Activated CD8-positive, alpha-beta T cell treated with anti-CD3 and anti-CD28 coated beads for 36 hours (primary cell): ENCODE measurements at regions not wholly inside any gene's neighbourhood (a gene's known extent, or its start where the extent isn't known, plus 50 kb on each side); places are given as distances from the start of the nearest gene placed in this dataset.

Experiments used
- ATAC-seq: fragments of 200-7000 bp; cut with Tn5 transposase; one replicate; pipeline ENCODE4 v1.10.0; 2021; ENCODE audit warnings: mild to moderate bottlenecking, moderate library complexity
- CTCF ChIA-PET: fragments of 350-600 bp; sonication (Branson Sonifier 250); formaldehyde crosslinking; loops from one replicate; lab custom pipeline; 2021; ENCODE audit warnings: antibody characterized with exemption; lab: Charles Lee
- POLR2A ChIA-PET: fragments of 350-600 bp; sonication (Branson Sonifier 250); formaldehyde crosslinking; loops from one replicate; lab custom pipeline; 2021; ENCODE audit warnings: antibody characterized with exemption; lab: Charles Lee
- DNase-seq: peaks from one replicate; pipeline ENCODE4 v3.0.0-alpha.2; 2020
- H3K27ac Mint-ChIP-seq: one replicate; pipeline ENCODE4 v1.8.0; 2021; ENCODE audit warnings: mild to moderate bottlenecking, mixed read lengths
- H3K27me3 Mint-ChIP-seq: one replicate; pipeline ENCODE4 v1.8.0; 2021; ENCODE audit warnings: mixed read lengths
- H3K36me3 Mint-ChIP-seq: one replicate; pipeline ENCODE4 v1.8.0; 2021; ENCODE audit warnings: low read depth, mixed read lengths
- H3K4me1 Mint-ChIP-seq: one replicate; pipeline ENCODE4 v1.8.0; 2021; ENCODE audit warnings: low read depth, mixed read lengths
- H3K4me3 Mint-ChIP-seq: one replicate; pipeline ENCODE4 v1.8.0; 2021; ENCODE audit warnings: mild to moderate bottlenecking, moderate library complexity, mixed read lengths
- H3K9me3 Mint-ChIP-seq: one replicate; pipeline ENCODE4 v1.8.0; 2021; ENCODE audit warnings: mixed read lengths
- CTCF ChIP-seq: fragments of 200-600 bp; IDR thresholded peaks from one replicate; pipeline ENCODE4 v1.8.0; 2022; ENCODE audit warnings: antibody characterized with exemption, mild to moderate bottlenecking
- intact Hi-C: fragments of 100-400 bp; cut with micrococcal nuclease; formaldehyde crosslinking; loops from one replicate; pipeline ENCODE4 v1.10.0; 2022

- POLR2A ChIA-PET = interaction anchor here (1.0 to 1.1 kb wide), 2 partner anchors 11 to 63 kb away, joined by 3 to 4 read pairs; no protein-coding TSS in a partner anchor
- Mint-ChIP-seq H3K36me3 (no peaks in the 10 kb centered on the region), H3K27me3 (no peaks in the 10 kb centered on the region), H3K4me1 (peaks cover 2% of the 10 kb centered on the region), H3K4me3 (no peak overlapping the region), H3K9me3 (no peaks in the 10 kb centered on the region), H3K27ac (no peak overlapping the region)
- intact Hi-C loops = no loop called here
- CTCF ChIA-PET = no interaction called here
- DNase-seq (no peak), ATAC-seq (no peak)
- no peak for TF ChIP-seq CTCF
Observed at GRCh38 chr2:9692456-9693195, 61.8 kb upstream of the YWHAQ start.

- no peak for TF ChIP-seq CTCF
- H3K9me3 Mint-ChIP-seq = no peaks in the 10 kb centered on the region
- no peak overlapping the region for H3K4me3 Mint-ChIP-seq
- POLR2A ChIA-PET = interaction anchor here (1.0 to 1.1 kb wide), 2 partner anchors 10 to 63 kb away, joined by 3 to 4 read pairs; no protein-coding TSS in a partner anchor
- intact Hi-C loops = no loop called here
- H3K4me1 Mint-ChIP-seq = peaks cover 7% of the 10 kb centered on the region
- CTCF ChIA-PET = no interaction called here
- no peaks in the 10 kb centered on the region for H3K27me3 Mint-ChIP-seq
- ATAC-seq = peak; percentile 69
- no peaks in the 10 kb centered on the region for H3K36me3 Mint-ChIP-seq
- H3K27ac Mint-ChIP-seq = no peak overlapping the region
- peak; percentile 18 for DNase-seq
Observed at GRCh38 chr2:9693196-9693491, 62.3 kb upstream of the YWHAQ start.

GRCh38 chr2:9693646-9694045 lies 62.8 kb upstream of the YWHAQ start:
- Mint-ChIP-seq H3K27ac (no peak overlapping the region), H3K4me1 (peaks cover 10% of the 10 kb centered on the region), H3K27me3 (no peaks in the 10 kb centered on the region), H3K9me3 (no peaks in the 10 kb centered on the region), H3K36me3 (no peaks in the 10 kb centered on the region), H3K4me3 (no peak overlapping the region)
- ChIA-PET CTCF (interaction anchor here (1.6 kb wide), 1 partner anchor 149 kb away, joined by 3 read pairs; the partner anchor contains the start of gene TAF1B), POLR2A (interaction anchor here (1.0 kb wide), 1 partner anchor 64 kb away, joined by 4 read pairs; no protein-coding TSS in a partner anchor)
- DNase-seq = no peak
- ATAC-seq = no peak
- intact Hi-C loops = no loop called here
- no peak for TF ChIP-seq CTCF

DNA sequence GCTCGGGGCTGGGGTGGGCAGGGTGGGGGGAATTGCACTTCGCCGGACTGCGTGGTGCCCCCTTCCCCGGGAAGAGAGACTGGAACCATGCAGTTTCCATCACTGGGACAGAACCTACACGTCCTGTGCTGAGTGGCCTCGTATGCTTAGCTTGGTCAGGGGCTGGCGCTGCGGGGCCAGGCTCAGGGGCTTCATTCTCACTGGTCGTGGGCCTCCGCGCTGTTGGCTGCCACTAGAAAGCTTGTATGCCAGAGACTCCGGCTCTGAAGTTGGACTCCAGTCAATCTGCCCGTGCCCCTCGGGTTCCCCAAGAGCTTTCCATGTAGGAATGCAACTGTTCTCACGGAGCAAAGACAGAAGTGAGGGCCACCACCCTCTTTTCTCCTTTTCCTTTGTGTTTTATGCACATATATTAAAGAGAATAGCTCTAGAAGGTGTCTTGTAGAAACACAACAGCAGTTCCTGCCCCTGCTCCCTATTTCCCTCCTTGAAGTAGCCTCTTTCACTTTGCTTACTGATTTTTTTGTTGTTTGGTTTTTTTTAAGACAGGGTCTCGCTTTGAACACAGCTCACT lies 64.0 kb upstream of the YWHAQ start:
- intact Hi-C loops = no loop called here
- no peaks in the 10 kb centered on the region for H3K36me3 Mint-ChIP-seq
- no peaks in the 10 kb centered on the region for H3K27me3 Mint-ChIP-seq
- DNase-seq (no peak), ATAC-seq (no peak)
- ChIA-PET CTCF (interaction anchor here (0.8 to 1.6 kb wide), 2 partner anchors 75 to 148 kb away, joined by 3 read pairs; partner anchors contain the start of gene TAF1B), POLR2A (no interaction called here)
- TF ChIP-seq CTCF = no peak
- no peak overlapping the region for H3K4me3 Mint-ChIP-seq
- H3K9me3 Mint-ChIP-seq = no peaks in the 10 kb centered on the region
- peaks cover 15% of the 10 kb centered on the region for H3K4me1 Mint-ChIP-seq
- no peak overlapping the region for H3K27ac Mint-ChIP-seq

GRCh38 chr2:9695941-9696340 lies 65.1 kb upstream of the YWHAQ start:
- DNase-seq = no peak
- POLR2A ChIA-PET = no interaction called here
- Mint-ChIP-seq H3K4me1 (peaks cover 21% of the 10 kb centered on the region), H3K27ac (no peak overlapping the region), H3K9me3 (peaks cover 2% of the 10 kb centered on the region), H3K36me3 (no peaks in the 10 kb centered on the region), H3K4me3 (no peak overlapping the region), H3K27me3 (peaks cover 2% of the 10 kb centered on the region)
- TF ChIP-seq CTCF = no peak
- no peak for ATAC-seq
- CTCF ChIA-PET = interaction anchor here (1.5 kb wide), 1 partner anchor 18 kb away, joined by 3 read pairs; no protein-coding TSS in a partner anchor
- intact Hi-C loops = no loop called here
